Stimulated activated naive CD8-positive, alpha-beta T cell treated with anti-CD3 and anti-CD28 coated beads, Interleukin-15, amount 100 ng/mL, for 72 hours (primary cell): ENCODE measurements at regions not wholly inside any gene's neighbourhood (a gene's known extent, or its start where the extent isn't known, plus 50 kb on each side); places are given as distances from the start of the nearest gene placed in this dataset.

Experiments
- ATAC-seq: fragments of 150-1000 bp; cut with Tn5 transposase; 2 replicates; pipeline ENCODE4 v1.10.0; 2021; ENCODE audit warnings: mild to moderate bottlenecking, moderate library complexity
- DNase-seq, 2 donors: peaks; one replicate each; pipeline ENCODE4 v3.0.0; 2021 to 2022
- H3K27ac Mint-ChIP-seq, 2 donors: one replicate each; pipeline ENCODE4 v1.8.0; 2022; ENCODE audit warnings: mild to moderate bottlenecking in 2 of 2, mixed read lengths in 2 of 2, moderate library complexity in 2 of 2
- H3K27me3 Mint-ChIP-seq: one replicate; pipeline ENCODE4 v1.8.0; 2022; ENCODE audit warnings: mixed read lengths
- H3K4me1 Mint-ChIP-seq: one replicate; pipeline ENCODE4 v1.8.0; 2022; ENCODE audit warnings: mild to moderate bottlenecking, mixed read lengths
- H3K4me3 Mint-ChIP-seq, 2 donors: one replicate each; pipeline ENCODE4 v1.8.0; 2022; ENCODE audit warnings: mild to moderate bottlenecking in 2 of 2, mixed read lengths in 2 of 2, moderate library complexity in 1 of 2
- H3K9me3 Mint-ChIP-seq, 2 donors: one replicate each; pipeline ENCODE4 v1.8.0; 2022; ENCODE audit warnings: mixed read lengths in 2 of 2

DNA sequence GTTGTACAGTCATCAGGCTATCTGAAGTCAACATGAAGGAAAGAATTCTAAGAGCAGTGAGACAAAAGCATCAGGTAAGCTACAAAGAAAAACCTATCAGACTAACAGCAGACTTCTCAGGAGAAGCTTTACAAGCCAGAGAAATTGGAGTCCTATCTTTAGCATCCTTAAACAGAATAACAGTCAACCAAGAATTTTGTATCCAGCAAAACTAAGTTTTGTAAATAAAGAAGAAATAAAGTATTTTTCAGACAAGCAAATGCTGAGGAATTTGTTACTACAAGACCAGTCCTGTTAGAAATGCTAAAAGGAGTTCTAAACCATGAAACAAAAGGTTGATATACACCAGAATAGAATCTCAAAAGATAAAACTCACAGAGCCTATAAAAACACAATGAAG, 501.2 kb downstream of the ZNF608 start:
- Mint-ChIP-seq H3K4me3 (no peak overlapping the region), H3K27me3 (no peaks in the 10 kb centered on the region), H3K27ac (no peak overlapping the region), H3K9me3 (peaks cover 12 to 36% of the 10 kb centered on the region in 2 donors), H3K4me1 (no peaks in the 10 kb centered on the region)
- ATAC-seq (no peak), DNase-seq (no peak)

GRCh38 chr5:124240732-124241131, 505.7 kb downstream of the ZNF608 start:
- ATAC-seq (no peak), DNase-seq (no peak)
- H3K4me3 Mint-ChIP-seq = no peak overlapping the region
- H3K9me3 Mint-ChIP-seq = peaks cover 12 to 25% of the 10 kb centered on the region in 2 donors
- no peaks in the 10 kb centered on the region for H3K4me1 Mint-ChIP-seq
- no peaks in the 10 kb centered on the region for H3K27me3 Mint-ChIP-seq
- no peak overlapping the region for H3K27ac Mint-ChIP-seq

DNA sequence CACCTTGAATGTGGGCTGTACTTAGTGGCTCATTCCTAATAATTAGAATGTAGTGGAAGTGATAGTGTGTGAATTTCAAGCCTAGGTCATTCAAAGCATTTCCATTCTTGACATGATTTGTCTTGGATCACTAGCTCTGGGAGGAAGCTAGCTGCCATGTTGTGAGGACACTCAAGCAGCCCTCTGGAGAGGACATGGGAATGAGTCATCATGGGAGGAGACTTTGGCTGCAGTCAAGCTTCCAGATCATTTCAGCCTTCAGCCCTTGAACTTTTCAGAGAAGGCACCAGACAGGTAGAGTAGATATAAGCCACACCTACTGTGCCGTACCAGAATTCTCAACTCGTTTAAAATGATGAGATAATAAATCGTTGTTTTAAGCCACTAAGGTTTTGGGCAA, 506.9 kb downstream of the ZNF608 start:
- Mint-ChIP-seq H3K4me3 (no peak overlapping the region), H3K27me3 (no peaks in the 10 kb centered on the region), H3K4me1 (no peaks in the 10 kb centered on the region), H3K9me3 (peaks cover 5 to 18% of the 10 kb centered on the region in 2 donors), H3K27ac (no peak overlapping the region)
- ATAC-seq = no peak
- no peak for DNase-seq

GRCh38 chr5:124238350-124238749, 508.1 kb downstream of the ZNF608 start:
- Mint-ChIP-seq H3K27me3 (no peaks in the 10 kb centered on the region), H3K4me3 (no peak overlapping the region), H3K4me1 (no peaks in the 10 kb centered on the region), H3K27ac (no peak overlapping the region), H3K9me3 (peaks cover 5 to 11% of the 10 kb centered on the region in 2 donors)
- DNase-seq = no peak
- ATAC-seq = no peak

- Mint-ChIP-seq H3K27me3 (no peaks in the 10 kb centered on the region), H3K27ac (no peak overlapping the region), H3K4me1 (no peaks in the 10 kb centered on the region), H3K4me3 (no peak overlapping the region), H3K9me3 (peaks cover 5 to 7% of the 10 kb centered on the region in 2 donors)
- ATAC-seq (no peak), DNase-seq (no peak)
Measured at GRCh38 chr5:124237206-124237695, 509.2 kb downstream of the ZNF608 start.

DNA sequence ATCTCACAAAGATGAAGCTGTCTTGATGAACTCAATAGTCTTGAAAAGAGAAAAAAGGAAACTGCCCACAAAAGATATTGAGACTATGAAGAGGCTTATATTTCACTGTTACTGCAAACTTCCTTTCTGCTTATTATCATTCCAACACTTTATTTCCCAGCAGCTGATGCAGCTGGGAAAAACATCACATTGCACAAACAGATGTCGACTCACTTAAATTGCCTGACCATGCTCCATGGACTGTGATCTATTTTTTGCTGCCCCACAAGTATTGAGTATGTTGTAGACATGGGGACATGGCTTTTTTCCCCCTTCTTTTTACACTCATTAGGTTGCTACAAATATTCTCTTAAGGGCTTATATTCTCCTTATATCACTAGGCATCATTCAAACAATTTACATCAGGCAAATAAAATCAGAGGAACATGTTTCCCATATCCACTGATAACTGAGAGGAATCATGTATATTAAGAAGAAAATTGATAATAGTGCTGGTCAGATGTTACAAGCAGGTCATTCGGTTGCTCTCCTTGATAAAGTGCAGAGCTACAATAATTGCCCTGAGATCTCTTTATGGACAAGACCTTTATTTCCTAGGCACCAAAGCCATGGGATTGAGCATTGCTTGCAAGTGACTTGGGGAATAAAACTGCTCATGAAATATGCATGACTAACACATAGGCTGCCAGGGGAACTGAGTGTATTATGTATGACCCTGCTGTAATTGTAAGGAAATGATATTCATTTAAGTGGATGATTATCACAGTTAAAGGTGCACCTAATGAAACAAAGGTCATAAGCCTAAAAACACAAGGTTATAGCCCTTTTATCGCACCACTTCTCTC, 509.9 kb downstream of the ZNF608 start:
- Mint-ChIP-seq H3K9me3 (peaks cover 0 to 7% of the 10 kb centered on the region in 2 donors), H3K27me3 (no peaks in the 10 kb centered on the region), H3K4me1 (no peaks in the 10 kb centered on the region), H3K27ac (no peak overlapping the region), H3K4me3 (no peak overlapping the region)
- ATAC-seq (no peak), DNase-seq (no peak)

GRCh38 chr5:124235576-124235975, 510.9 kb downstream of the ZNF608 start:
- Mint-ChIP-seq H3K9me3 (peaks cover 0 to 3% of the 10 kb centered on the region in 2 donors), H3K4me1 (no peaks in the 10 kb centered on the region), H3K4me3 (no peak overlapping the region), H3K27me3 (no peaks in the 10 kb centered on the region), H3K27ac (no peak overlapping the region)
- ATAC-seq = no peak
- no peak for DNase-seq

DNA sequence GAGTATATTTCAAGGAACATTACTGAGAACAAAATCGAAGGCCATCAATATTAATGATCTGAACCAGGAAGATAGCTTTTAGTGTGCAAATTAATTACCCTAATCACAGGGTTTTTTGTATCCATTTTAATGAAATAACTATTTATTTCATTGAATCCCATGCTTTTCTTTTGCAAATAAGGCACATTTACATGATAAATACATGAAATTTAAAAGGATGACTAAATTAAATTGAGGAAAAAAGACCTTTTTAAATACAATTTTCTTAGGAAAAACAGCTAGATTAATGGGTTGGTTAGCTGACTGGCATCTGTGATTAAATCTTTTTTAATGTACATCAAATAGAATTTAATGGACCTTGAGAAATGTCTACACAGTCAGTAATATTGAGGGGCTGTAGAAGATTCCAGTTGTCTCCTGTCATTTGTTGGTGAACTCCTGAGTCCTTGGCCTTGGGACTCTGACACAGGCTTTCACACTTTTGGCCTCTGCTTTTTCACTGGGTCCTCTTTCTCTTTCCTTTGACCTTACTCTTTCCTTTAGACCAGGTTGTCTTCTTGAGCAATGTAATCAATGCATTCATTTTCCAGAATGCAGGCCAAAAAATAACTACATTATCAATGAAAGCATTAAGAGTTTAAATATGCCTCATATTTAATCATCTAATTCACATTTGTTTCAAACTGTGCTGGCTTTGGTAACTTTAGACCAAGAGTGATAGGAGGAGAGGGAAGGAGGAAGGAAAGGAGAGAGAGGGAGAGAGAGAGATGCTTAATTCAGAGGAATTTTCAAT, 511.5 kb downstream of the ZNF608 start:
- Mint-ChIP-seq H3K9me3 (no peaks in the 10 kb centered on the region), H3K4me1 (no peaks in the 10 kb centered on the region), H3K27ac (no peak overlapping the region), H3K27me3 (no peaks in the 10 kb centered on the region), H3K4me3 (no peak overlapping the region)
- ATAC-seq (no peak), DNase-seq (no peak)

DNA sequence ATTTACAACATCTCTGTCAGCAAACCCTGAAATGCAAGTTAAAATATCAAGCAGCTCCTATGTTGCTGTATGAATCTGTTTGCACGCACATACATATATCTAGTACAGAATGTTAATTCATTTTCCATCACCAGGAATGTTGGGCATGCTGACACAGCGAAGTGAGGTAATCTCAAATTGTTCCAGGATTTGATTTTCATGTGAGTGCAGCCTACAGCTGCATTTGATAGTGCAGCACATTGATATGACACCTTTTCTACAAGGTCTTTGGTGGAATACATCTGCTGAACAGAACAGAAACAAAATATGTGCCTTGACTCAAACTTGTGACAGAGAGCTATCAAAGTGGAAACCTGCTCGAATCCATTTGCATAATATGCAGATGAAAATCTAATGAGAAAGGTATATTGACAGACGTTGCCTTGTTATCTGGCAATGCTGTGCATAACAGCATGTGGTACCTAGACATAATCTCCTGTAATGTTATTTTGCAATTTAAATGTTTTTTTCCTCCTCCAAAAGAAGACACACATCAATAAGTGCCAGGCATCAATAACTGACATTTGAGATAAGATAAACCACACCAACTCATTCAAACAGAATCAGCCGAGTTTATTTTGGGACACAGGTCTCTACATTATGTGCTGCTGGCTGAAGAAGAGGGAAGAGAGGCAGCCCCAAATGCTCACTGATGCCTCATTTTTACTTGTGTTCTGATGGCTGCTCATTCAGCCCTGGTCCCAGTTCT, 512.2 kb downstream of the ZNF608 start:
- Mint-ChIP-seq H3K4me3 (no peak overlapping the region), H3K9me3 (no peaks in the 10 kb centered on the region), H3K27me3 (no peaks in the 10 kb centered on the region), H3K4me1 (no peaks in the 10 kb centered on the region), H3K27ac (no peak overlapping the region)
- ATAC-seq (no peak), DNase-seq (no peak)

DNA sequence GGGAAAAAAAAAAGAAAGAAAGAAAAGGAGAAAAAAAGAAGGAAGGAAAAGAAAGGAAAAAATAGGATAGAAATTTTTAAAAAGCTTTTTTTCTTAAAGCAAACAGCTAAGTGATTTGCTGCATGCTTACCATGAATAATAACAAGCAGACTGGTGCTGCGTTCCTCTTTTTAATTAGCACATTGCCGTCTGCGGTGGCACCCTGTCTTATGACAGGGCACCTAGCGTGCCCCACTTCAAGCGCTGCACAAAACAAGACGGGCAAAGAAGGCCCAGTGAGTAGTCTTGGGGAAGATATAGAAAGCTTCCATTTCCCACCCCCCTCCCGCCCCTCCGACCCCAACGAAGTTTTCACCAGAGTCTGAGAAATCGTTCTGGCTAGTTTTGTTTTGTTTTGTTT, 513.9 kb downstream of the ZNF608 start:
- Mint-ChIP-seq H3K4me3 (no peak overlapping the region), H3K27ac (no peak overlapping the region), H3K9me3 (no peaks in the 10 kb centered on the region), H3K4me1 (no peaks in the 10 kb centered on the region), H3K27me3 (no peaks in the 10 kb centered on the region)
- DNase-seq (no peak), ATAC-seq (no peak)

DNA sequence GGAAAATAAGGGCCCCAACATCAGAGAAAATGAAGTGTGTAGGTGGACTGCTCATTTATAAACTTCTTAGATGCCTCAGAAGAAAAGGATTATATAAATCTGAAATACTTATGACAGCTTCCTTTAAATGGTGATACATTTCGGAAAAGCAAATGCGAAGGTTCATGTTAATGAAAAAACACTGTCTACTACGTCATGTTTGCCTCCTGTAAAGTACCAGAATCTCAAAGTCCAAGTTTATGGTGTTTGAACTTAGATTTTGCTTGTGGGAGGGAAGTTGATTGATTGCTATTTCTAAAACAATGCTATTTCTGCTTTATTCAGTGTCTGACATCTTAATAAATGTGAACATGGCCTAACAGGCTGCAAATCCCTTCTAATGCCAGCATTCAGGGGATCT, 514.6 kb downstream of the ZNF608 start:
- Mint-ChIP-seq H3K4me3 (no peak overlapping the region), H3K9me3 (peaks cover 0 to 5% of the 10 kb centered on the region in 2 donors), H3K27ac (no peak overlapping the region), H3K27me3 (no peaks in the 10 kb centered on the region), H3K4me1 (no peaks in the 10 kb centered on the region)
- ATAC-seq = no peak
- DNase-seq = no peak

- no peak overlapping the region for H3K27ac Mint-ChIP-seq
- H3K27me3 Mint-ChIP-seq = no peaks in the 10 kb centered on the region
- no peaks in the 10 kb centered on the region for H3K4me1 Mint-ChIP-seq
- H3K9me3 Mint-ChIP-seq = peaks cover 0 to 5% of the 10 kb centered on the region in 2 donors
- ATAC-seq = no peak
- DNase-seq = no peak
- no peak overlapping the region for H3K4me3 Mint-ChIP-seq
Measured at GRCh38 chr5:124231230-124231629, 515.2 kb downstream of the ZNF608 start.

DNA sequence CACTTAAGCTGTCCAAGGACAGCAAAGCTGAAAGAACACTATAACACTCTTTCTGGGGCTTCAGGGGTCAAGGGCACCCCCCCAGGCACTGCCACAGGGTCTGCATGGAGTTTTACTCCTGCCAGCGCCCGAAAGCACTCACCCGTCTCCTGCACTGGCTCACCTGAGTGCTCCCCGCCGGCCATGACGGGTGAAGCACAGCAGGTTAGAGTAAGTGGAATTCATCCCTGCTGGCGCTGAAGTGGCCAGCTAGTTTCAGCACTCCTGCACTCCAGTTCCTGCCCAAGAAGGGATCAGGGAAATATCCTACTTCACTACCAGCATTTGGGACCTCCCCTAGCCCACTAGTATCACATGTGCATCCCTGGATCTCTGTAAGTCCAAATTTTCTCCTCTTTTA, 516.0 kb downstream of the ZNF608 start:
- Mint-ChIP-seq H3K27me3 (no peaks in the 10 kb centered on the region), H3K27ac (no peak overlapping the region), H3K9me3 (peaks cover 0 to 5% of the 10 kb centered on the region in 2 donors), H3K4me1 (no peaks in the 10 kb centered on the region), H3K4me3 (no peak overlapping the region)
- no peak for ATAC-seq
- no peak for DNase-seq

GRCh38 chr5:124229352-124229751, 517.1 kb downstream of the ZNF608 start:
- Mint-ChIP-seq H3K4me1 (no peaks in the 10 kb centered on the region), H3K27ac (no peak overlapping the region), H3K27me3 (no peaks in the 10 kb centered on the region), H3K9me3 (peaks cover 0 to 10% of the 10 kb centered on the region in 2 donors), H3K4me3 (no peak overlapping the region)
- ATAC-seq (no peak), DNase-seq (no peak)

DNA sequence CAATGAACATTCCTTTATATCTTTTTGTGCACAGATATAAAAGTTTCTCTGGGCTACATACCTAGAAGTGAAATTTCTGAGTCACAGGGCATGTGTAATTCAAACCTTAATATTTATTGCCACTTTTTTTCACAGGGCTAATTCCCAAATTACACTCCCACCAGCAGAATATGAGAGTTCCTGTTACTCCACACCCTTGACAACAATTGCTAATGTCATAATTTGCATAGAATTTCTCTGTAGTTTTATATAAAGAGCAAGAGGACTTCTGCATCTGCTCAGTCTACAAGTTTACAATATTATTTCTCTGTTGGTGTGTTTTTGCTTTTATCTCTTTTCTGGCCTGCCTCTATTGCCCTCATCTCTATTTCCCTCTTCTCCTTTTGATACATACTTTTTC, 518.5 kb downstream of the ZNF608 start:
- no peaks in the 10 kb centered on the region for H3K27me3 Mint-ChIP-seq
- no peak overlapping the region for H3K27ac Mint-ChIP-seq
- H3K4me1 Mint-ChIP-seq = no peaks in the 10 kb centered on the region
- no peak overlapping the region for H3K4me3 Mint-ChIP-seq
- ATAC-seq (no peak), DNase-seq (no peak)
- H3K9me3 Mint-ChIP-seq = peaks cover 0 to 10% of the 10 kb centered on the region in 2 donors
